GM13976 (cell line): ENCODE measurements at regions not wholly inside any gene's neighbourhood (a gene's known extent, or its start where the extent isn't known, plus 50 kb on each side); places are given as distances from the start of the nearest gene placed in this dataset.

ENCODE experiments used
- DNase-seq: peaks from one replicate; pipeline ENCODE4 v3.0.0; 2012; ENCODE audit warnings: low spot score
- in situ Hi-C: fragments of 300-500 bp; cut with MboI; formaldehyde crosslinking; loops from one replicate; pipeline ENCODE4 v1.12.0; 2022; ENCODE audit warnings: low sequenced_read_pairs, mixed read lengths, inconsistent platforms; ENCODE audit not compliant: unreplicated experiment
- TF ChIP-seq, protein P1 (sequence below): IDR thresholded peaks from 2 replicates; pipeline ENCODE4 v1.5.1; 2012; ENCODE audit warnings: borderline replicate concordance, mild to moderate bottlenecking; ENCODE audit not compliant: insufficient read depth; ENCODE audit errors: extremely low read depth, missing control alignments, control extremely low read depth

DNA sequence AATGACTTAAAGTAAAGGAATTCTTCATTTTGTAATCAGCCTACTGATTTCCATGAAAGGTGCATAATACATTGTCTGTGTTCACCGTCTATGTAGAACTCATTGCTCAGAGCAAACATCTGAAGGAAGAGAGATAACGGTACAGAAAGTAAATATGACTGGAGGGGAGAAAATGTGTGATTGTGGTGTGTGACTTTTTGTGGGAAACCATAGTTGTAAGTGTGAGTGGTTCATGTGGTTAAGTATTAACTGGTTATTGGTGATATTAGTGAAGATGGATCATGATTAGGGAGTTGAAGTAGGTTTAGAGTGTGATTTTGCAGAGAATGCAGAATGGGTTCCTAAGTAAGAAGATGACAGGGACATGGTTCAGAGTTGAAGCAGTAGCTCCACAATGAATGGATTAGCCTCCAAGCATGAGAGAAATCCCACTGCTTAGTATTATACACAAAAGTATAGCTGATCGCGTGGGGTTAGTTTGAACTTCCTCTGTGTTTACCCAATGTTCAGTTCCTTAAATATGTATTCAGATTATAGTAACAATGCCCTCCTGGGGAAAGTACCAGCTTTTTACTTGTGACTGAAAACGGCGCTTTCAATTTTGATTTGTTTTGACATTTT lies 368.9 kb downstream of the UTRN start:
- DNase-seq = peak; percentile 54
- TF ChIP-seq, protein P1, sequence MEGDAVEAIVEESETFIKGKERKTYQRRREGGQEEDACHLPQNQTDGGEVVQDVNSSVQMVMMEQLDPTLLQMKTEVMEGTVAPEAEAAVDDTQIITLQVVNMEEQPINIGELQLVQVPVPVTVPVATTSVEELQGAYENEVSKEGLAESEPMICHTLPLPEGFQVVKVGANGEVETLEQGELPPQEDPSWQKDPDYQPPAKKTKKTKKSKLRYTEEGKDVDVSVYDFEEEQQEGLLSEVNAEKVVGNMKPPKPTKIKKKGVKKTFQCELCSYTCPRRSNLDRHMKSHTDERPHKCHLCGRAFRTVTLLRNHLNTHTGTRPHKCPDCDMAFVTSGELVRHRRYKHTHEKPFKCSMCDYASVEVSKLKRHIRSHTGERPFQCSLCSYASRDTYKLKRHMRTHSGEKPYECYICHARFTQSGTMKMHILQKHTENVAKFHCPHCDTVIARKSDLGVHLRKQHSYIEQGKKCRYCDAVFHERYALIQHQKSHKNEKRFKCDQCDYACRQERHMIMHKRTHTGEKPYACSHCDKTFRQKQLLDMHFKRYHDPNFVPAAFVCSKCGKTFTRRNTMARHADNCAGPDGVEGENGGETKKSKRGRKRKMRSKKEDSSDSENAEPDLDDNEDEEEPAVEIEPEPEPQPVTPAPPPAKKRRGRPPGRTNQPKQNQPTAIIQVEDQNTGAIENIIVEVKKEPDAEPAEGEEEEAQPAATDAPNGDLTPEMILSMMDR = no peak
- in situ Hi-C loops = no loop called here

DNA sequence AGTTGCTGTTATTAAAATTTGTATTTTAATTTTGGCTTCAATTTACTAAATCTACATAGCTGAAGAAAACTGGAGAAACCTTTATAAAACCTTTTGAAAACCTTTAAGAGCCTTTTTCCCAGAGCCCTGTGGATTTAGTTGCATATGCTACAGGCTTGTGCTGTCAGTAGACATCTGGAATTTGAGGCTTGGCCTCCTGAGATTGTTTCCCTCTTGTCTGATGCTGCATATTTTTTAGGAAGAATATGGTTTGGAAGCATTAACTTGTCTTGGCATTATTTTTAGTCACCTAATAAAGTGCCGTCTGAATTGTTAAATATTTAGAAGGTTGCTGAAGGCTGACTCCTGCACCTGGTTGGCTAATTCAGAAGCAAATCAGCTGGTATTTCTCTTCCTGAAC lies 369.4 kb downstream of the UTRN start:
- TF ChIP-seq, protein P1 = no peak
- DNase-seq = no peak
- in situ Hi-C loops = no loop called here

- TF ChIP-seq, protein P1 = no peak
- DNase-seq = no peak
- in situ Hi-C loops = no loop called here
These were observed 370.2 kb downstream of the UTRN start for GRCh38 chr6:144655376-144655775.

GRCh38 chr6:144657691-144658090 lies 372.6 kb downstream of the UTRN start:
- DNase-seq = no peak
- TF ChIP-seq, protein P1 = no peak
- in situ Hi-C loops = no loop called here

DNA sequence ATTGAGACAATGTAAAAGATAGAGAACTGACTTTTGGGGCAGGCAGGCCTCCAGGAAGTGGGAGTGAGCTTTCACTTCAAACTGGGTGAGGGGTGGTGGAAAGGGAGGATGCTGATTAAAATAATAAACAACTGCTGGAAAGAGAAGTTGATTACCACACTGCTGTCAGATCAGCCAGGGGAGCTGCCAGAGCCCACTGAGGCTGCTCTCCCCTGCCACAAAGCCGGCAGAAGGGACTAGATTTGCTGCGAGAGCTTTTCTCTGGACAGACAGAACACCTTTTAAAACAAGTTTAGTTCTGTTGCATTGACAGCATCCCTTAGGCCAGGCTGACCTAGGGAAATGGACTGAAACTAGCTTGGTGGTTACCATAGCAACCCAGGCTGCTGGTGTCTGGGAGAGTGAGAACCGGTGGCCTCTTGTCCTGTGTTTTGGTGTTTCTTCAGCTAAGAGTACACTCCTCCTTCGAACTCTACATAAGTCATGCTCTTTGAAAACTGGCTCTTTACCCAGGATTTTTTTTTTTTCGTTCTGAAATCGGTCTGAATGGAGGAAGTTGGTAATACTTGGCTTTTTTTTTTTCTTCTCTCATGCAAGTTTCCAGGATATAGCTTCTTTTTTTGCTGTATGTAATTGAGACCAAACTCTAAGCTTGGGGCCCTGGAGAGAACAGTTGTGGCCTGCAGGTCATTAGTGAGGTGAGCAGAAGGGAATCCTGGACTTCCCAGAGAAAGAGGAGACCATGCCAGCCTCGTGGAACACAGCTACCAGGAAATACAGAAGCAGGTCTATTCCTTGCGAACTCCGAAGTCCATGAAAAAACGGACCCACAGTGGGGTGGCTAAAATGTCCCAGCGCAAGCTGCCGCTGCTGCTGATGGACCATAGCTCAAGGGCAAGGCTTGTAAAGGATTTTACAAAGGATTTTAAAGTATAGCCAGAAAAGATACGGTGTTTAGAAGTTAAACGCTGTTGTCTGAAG lies 374.4 kb downstream of the UTRN start:
- TF ChIP-seq, protein P1 = no peak
- DNase-seq = peak; percentile 18
- in situ Hi-C loops = no loop called here

DNA sequence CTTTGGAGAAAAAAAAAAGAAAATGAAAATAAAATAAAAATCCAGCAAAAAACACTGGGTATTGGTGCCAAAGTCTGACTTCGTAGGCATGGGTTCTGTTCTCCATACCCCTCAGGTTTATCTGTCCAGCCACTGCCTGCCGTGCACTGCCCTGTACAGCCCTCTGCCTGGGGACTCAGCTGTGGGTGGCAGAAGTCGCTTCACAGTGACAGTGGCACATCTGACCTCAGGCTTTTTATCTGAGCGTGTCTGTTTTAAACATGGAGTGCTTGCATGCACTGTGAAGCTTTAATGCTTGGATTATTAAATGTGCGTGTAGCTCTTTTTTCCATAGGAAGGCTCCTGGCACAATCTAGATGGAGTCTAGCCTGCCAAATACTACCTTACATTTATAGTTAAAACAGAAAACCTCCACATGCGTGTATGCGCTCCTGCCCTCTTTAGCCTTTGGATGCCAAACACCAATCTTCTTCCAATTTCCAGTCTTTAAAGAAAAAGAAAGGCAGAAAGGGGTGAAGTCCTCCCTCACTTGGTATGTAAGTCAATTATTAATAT lies 375.5 kb downstream of the UTRN start:
- DNase-seq = no peak
- in situ Hi-C loops = no loop called here
- TF ChIP-seq, protein P1 = no peak
